K562 (cell line): ENCODE measurements at regions not wholly inside any gene's neighbourhood (a gene's known extent, or its start where the extent isn't known, plus 50 kb on each side); places are given as distances from the start of the nearest gene placed in this dataset.

Experiments
- ATAC-seq: fragments of 200-7000 bp; cut with Tn5 transposase; 3 replicates; pipeline ENCODE4 v1.9.1; 2020; ENCODE audit warnings: moderate library complexity
- BruUV-seq: library from RNA; stranded (reverse); fragments of 400-500 nt; replicated peaks from 2 replicates; lab custom pipeline; 2021; lab: Mats Ljungman, UMichigan
- CTCF ChIA-PET: fragments of 300-600 bp; formaldehyde crosslinking; extraction: SDS; loops from one replicate; lab custom pipeline; 2021; ENCODE audit warnings: low intra/inter-chr PET ratio; lab: Yijun Ruan, JAX
- POLR2A ChIA-PET: fragments of 300-600, 350-650 bp; sonication (Branson Sonifier 250); formaldehyde crosslinking; extraction: SDS; loops from one replicate; lab custom pipeline; 2021; ENCODE audit warnings: antibody characterized with exemption, inconsistent platforms; lab: Yijun Ruan, JAX
- DNase-seq, 4 experiments: peaks; one replicate each; pipeline versions ENCODE4 v3.0.0 to v3.0.0-alpha.2; 2011 to 2018; ENCODE audit warnings: low spot score in 3 of 4, mixed read lengths in 3 of 4; ENCODE audit errors: extremely low read depth in 1 of 4
- FAIRE-seq: peaks from 2 replicates; lab custom pipeline; 2011; peaks lifted over from hg19 to GRCh38; lab: Jason Lieb, UNC
- H2AFZ ChIP-seq: 2 replicates; pipeline ENCODE4 v1.6.0; 2011; ENCODE audit warnings: low read depth, low read length, control low read depth, inconsistent platforms
- H3K27ac ChIP-seq: fragments of 200-600 bp; 3 replicates; pipeline ENCODE4 v1.8.0; 2011; ENCODE audit warnings: low read depth, mild to moderate bottlenecking, control low read depth, inconsistent platforms, low read length, moderate library complexity, mixed read lengths; ENCODE audit errors: extremely low read depth
- H3K27me3 ChIP-seq, 2 experiments: fragments of 300-600 bp in 1 of 2; 2 replicates in 1 of 2; 3 replicates in 1 of 2; pipeline versions ENCODE4 v1.6.0 to v1.8.0; 2011; ENCODE audit warnings: inconsistent platforms in 2 of 2, low read length in 2 of 2, mild to moderate bottlenecking in 1 of 2, mixed read lengths in 1 of 2, moderate library complexity in 1 of 2; ENCODE audit not compliant: control insufficient read depth in 2 of 2, insufficient read depth in 2 of 2
- H3K36me3 ChIP-seq: fragments of 300-600 bp; 3 replicates; pipeline ENCODE4 v1.8.0; 2011; ENCODE audit warnings: mild to moderate bottlenecking, low read length, inconsistent platforms; ENCODE audit not compliant: control insufficient read depth, insufficient read depth
- H3K4me1 ChIP-seq, 2 experiments: fragments of 200-600 bp in 1 of 2; replicated peaks in 1 of 2; 2 replicates in 1 of 2; 3 replicates in 1 of 2; pipeline versions ENCODE4 v1.5.1 to v1.8.0; 2011; ENCODE audit warnings: inconsistent platforms in 2 of 2, low read length in 2 of 2, mild to moderate bottlenecking in 1 of 2, mixed read lengths in 1 of 2, moderate library complexity in 1 of 2; ENCODE audit not compliant: control insufficient read depth in 2 of 2, insufficient read depth in 2 of 2
- H3K4me2 ChIP-seq: 2 replicates; pipeline ENCODE4 v1.6.1; 2011; ENCODE audit warnings: low read length, control low read depth, inconsistent platforms, mixed read lengths; ENCODE audit not compliant: insufficient read depth
- H3K4me3 ChIP-seq: fragments of 200-600 bp; sonication (generic), shearing (Covaris generic); 2 replicates; pipeline ENCODE4 v1.5.1; 2016; ENCODE audit warnings: control low read depth, inconsistent platforms
- H3K79me2 ChIP-seq: fragments of 200-600 bp; 3 replicates; pipeline ENCODE4 v1.8.0; 2011; ENCODE audit warnings: low read length, inconsistent platforms; ENCODE audit not compliant: control insufficient read depth, insufficient read depth
- H3K9ac ChIP-seq, 2 experiments: 2 replicates each; pipeline versions ENCODE4 v1.6.0 to v1.6.1; 2011; ENCODE audit warnings: low read depth in 2 of 2, low read length in 2 of 2, control low read depth in 1 of 2, inconsistent platforms in 1 of 2, mild to moderate bottlenecking in 1 of 2, mixed read lengths in 1 of 2; ENCODE audit not compliant: insufficient read depth in 1 of 2
- H3K9me1 ChIP-seq: one replicate; pipeline ENCODE4 v1.6.0; 2011; ENCODE audit warnings: inconsistent platforms, mild to moderate bottlenecking, low read length, moderate library complexity; ENCODE audit not compliant: control insufficient read depth, insufficient read depth
- H3K9me3 ChIP-seq: replicated peaks from 2 replicates; pipeline ENCODE4 v1.5.1; 2011; ENCODE audit warnings: low read depth, low read length, inconsistent platforms; ENCODE audit not compliant: control insufficient read depth, insufficient read depth
- H4K20me1 ChIP-seq: replicated peaks from 2 replicates; pipeline ENCODE4 v1.6.1; 2011; ENCODE audit warnings: low read length, inconsistent platforms, mixed read lengths; ENCODE audit not compliant: control insufficient read depth, insufficient read depth
- HDAC8 ChIP-seq: fragments of 450-650 bp; IDR thresholded peaks from 2 replicates; pipeline ENCODE4 v1.6.1; 2016; ENCODE audit warnings: mild to moderate bottlenecking, missing genetic modification characterization, moderate library complexity, missing compliant biosample characterization
- KDM5B ChIP-seq: fragments of 200-600 bp; sonication (generic); IDR thresholded peaks from 2 replicates; pipeline ENCODE4 v1.6.1; 2012; ENCODE audit warnings: low read depth, mild to moderate bottlenecking, moderate library complexity, low read length, control low read depth, inconsistent platforms; ENCODE audit not compliant: insufficient replicate concordance
- MCM7 ChIP-seq, 2 experiments: fragments of 450-650 bp; IDR thresholded peaks; 2 replicates each; pipeline ENCODE4 v1.6.1; 2016 to 2018
- NBN ChIP-seq: fragments of 450-650 bp; IDR thresholded peaks from 2 replicates; pipeline ENCODE4 v1.6.1; 2016; ENCODE audit warnings: low read depth, mild to moderate bottlenecking
- PCBP1 ChIP-seq: fragments of 200-400 bp; formaldehyde crosslinking; IDR thresholded peaks from 2 replicates; pipeline ENCODE4 v1.6.1; 2018; ENCODE audit warnings: mild to moderate bottlenecking, low read depth, low read length; ENCODE audit not compliant: poor library complexity, severe bottlenecking
- SIX5 ChIP-seq, 2 experiments: IDR thresholded peaks; 2 replicates each; pipeline ENCODE4 v1.6.1; 2011; ENCODE audit warnings: low read length in 2 of 2, borderline replicate concordance in 1 of 2, low read depth in 1 of 2, mild to moderate bottlenecking in 1 of 2, moderate library complexity in 1 of 2; ENCODE audit not compliant: insufficient read depth in 1 of 2
- ZC3H11A ChIP-seq: IDR thresholded peaks from 2 replicates; pipeline ENCODE4 v1.6.1; 2012; ENCODE audit warnings: low read depth, low read length, improper control_type of control experiment
- ZNF143 ChIP-seq: sonication (generic); formaldehyde crosslinking; IDR thresholded peaks from 2 replicates; pipeline ENCODE4 v1.9.0; 2022; ENCODE audit warnings: mild to moderate bottlenecking, missing genetic modification reagents
- ZNF239 ChIP-seq: fragments of 250-450 bp; sonication (Bioruptor Pico); IDR thresholded peaks from 2 replicates; pipeline ENCODE4 v1.4.0; 2020; ENCODE audit warnings: mild to moderate bottlenecking
- ZNF3 ChIP-seq: fragments of 250-450 bp; sonication (Bioruptor Pico); IDR thresholded peaks from 2 replicates; pipeline ENCODE4 v1.5.0; 2021; ENCODE audit warnings: mild to moderate bottlenecking, moderate library complexity
- ZNF384 ChIP-seq: IDR thresholded peaks from 2 replicates; pipeline ENCODE4 v1.6.1; 2012; ENCODE audit warnings: low read depth, low read length, improper control_type of control experiment
- WGBS: fragments of 100-300 bp; shearing (Covaris generic); methylation state at CpG from one replicate; pipeline ENCODE4 v1.1.6; 2016; ENCODE audit warnings: low coverage, mixed read lengths; ENCODE audit not compliant: insufficient coverage; ENCODE audit errors: missing lambda C conversion rate; 5-methylcytosine and 5-hydroxymethylcytosine counted together
- in situ Hi-C: fragments of 300-500 bp; cut with MboI; formaldehyde crosslinking; loops from 4 replicates; pipeline ENCODE4 v1.15.0; 2018; ENCODE audit warnings: inconsistent platforms, mixed read lengths
- intact Hi-C: fragments of 100-400 bp; cut with micrococcal nuclease; formaldehyde crosslinking; loops from 2 replicates; pipeline ENCODE4 v1.14.2; 2022
- TF ChIP-seq, protein P1 (sequence below), 3 experiments: fragments of 200-800 bp in 1 of 3; sonication (Bioruptor generic) in 1 of 3; sonication (generic) in 1 of 3; formaldehyde crosslinking in 1 of 3; IDR thresholded peaks; 2 replicates each; pipeline versions ENCODE4 v1.6.1 to v1.8.0; 2016 to 2022; ENCODE audit warnings: mild to moderate bottlenecking in 2 of 3, missing compliant biosample characterization in 2 of 3, missing genetic modification characterization in 2 of 3, missing genetic modification reagents in 1 of 3
- TF ChIP-seq, protein P2 (sequence below): fragments of 250-450 bp; sonication (Bioruptor Pico); IDR thresholded peaks from 2 replicates; pipeline ENCODE4 v1.4.0; 2020; ENCODE audit warnings: mild to moderate bottlenecking, moderate library complexity
- TF ChIP-seq, protein P3 (sequence below): fragments of 250-450 bp; sonication (Bioruptor Pico); IDR thresholded peaks from 2 replicates; pipeline ENCODE4 v1.9.0; 2021; ENCODE audit warnings: mild to moderate bottlenecking, inconsistent platforms

DNA sequence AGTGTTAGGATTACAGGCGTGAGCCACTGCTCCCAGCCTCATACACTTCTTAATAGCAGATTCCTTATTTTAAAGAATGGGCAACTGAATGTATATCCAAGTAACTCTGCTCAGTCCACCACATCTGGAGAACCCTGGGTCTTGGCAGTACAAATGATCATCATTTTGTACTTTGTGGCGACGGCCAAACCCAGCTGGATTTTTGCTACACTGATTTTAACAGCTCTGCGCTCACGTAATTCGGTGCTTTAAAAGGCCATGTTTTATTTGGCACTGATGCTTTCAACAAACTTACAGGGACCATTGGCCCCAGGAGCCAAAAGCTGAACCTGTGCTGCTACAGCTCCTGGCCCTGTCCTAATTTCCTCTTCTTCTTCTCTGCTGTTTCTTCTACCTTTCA lies 60.8 kb upstream of the PDE3B start:
- ChIA-PET CTCF (no interaction called here), POLR2A (no interaction called here)
- H3K27ac ChIP-seq: no peak overlapping the region

More for the DNA sequence above, 60.8 kb upstream of the PDE3B start:
- TF ChIP-seq ZNF143 (CRISPR knock-in tag) (no peak), HDAC8 (tag) (no peak), MCM7 (IDR thresholded peaks at IDR 0.05) (no peak), PCBP1 (no peak), NBN (no peak), ZC3H11A (no peak), SIX5 (IDR thresholded peaks at IDR 0.05; ENCODE audit: borderline replicate concordance in 1 of 2, insufficient read depth in 1 of 2, low read depth in 1 of 2, low read length in 2 of 2) (no peak), ZNF3 (CRISPR knock-in tag) (no peak), ZNF384 (no peak), ZNF239 (no peak), KDM5B (no peak)
- TF ChIP-seq, protein P1, sequence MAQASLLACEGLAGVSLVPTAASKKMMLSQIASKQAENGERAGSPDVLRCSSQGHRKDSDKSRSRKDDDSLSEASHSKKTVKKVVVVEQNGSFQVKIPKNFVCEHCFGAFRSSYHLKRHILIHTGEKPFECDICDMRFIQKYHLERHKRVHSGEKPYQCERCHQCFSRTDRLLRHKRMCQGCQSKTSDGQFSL (CRISPR knock-in tag; IDR thresholded peaks at IDR 0.05): no peak
- TF ChIP-seq, protein P1 (tag; IDR thresholded peaks at IDR 0.05): no peak
- TF ChIP-seq, protein P2, sequence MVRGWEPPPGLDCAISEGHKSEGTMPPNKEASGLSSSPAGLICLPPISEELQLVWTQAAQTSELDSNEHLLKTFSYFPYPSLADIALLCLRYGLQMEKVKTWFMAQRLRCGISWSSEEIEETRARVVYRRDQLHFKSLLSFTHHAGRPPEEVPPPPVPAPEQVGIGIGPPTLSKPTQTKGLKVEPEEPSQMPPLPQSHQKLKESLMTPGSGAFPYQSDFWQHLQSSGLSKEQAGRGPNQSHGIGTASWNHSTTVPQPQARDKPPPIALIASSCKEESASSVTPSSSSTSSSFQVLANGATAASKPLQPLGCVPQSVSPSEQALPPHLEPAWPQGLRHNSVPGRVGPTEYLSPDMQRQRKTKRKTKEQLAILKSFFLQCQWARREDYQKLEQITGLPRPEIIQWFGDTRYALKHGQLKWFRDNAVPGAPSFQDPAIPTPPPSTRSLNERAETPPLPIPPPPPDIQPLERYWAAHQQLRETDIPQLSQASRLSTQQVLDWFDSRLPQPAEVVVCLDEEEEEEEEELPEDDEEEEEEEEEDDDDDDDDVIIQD (CRISPR knock-in tag): no peak
- TF ChIP-seq, protein P3, sequence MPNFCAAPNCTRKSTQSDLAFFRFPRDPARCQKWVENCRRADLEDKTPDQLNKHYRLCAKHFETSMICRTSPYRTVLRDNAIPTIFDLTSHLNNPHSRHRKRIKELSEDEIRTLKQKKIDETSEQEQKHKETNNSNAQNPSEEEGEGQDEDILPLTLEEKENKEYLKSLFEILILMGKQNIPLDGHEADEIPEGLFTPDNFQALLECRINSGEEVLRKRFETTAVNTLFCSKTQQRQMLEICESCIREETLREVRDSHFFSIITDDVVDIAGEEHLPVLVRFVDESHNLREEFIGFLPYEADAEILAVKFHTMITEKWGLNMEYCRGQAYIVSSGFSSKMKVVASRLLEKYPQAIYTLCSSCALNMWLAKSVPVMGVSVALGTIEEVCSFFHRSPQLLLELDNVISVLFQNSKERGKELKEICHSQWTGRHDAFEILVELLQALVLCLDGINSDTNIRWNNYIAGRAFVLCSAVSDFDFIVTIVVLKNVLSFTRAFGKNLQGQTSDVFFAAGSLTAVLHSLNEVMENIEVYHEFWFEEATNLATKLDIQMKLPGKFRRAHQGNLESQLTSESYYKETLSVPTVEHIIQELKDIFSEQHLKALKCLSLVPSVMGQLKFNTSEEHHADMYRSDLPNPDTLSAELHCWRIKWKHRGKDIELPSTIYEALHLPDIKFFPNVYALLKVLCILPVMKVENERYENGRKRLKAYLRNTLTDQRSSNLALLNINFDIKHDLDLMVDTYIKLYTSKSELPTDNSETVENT (CRISPR knock-in tag): no peak
- Histone ChIP-seq H3K9me3 (peaks cover 5% of the 10 kb centered on the region), H3K27me3 (no peaks in the 10 kb centered on the region), H3K9me1 (no peaks in the 10 kb centered on the region), H4K20me1 (no peaks in the 10 kb centered on the region), H2AFZ (no peak overlapping the region), H3K9ac (no peak overlapping the region), H3K36me3 (peaks cover 49% of the 10 kb centered on the region; the same call in 2 of the 3 replicates), H3K4me3 (no peak overlapping the region), H3K4me1 (peaks cover 0 to 16% of the 10 kb centered on the region in 2 experiments; a peak in 2 of 5 replicates), H3K4me2 (no peak overlapping the region), H3K79me2 (no peaks in the 10 kb centered on the region; the same call in 2 of the 3 replicates)
- ATAC-seq (no peak), DNase-seq (no peak), FAIRE-seq (no peak)
- WGBS: 90% methylated on average over 6 of the region's 6 CpGs
- intact Hi-C loops: no loop called here
- in situ Hi-C loops: no loop called here
- BruUV-seq: no TSS peak
